GM12878 (cell line): ENCODE measurements at regions not wholly inside any gene's neighbourhood (a gene's known extent, or its start where the extent isn't known, plus 50 kb on each side); places are given as distances from the start of the nearest gene placed in this dataset.

Experiments
- ATAC-seq: fragments of 200-7000 bp; cut with Tn5 transposase; 3 replicates; pipeline ENCODE4 v1.9.1; 2020; ENCODE audit warnings: mild to moderate bottlenecking, moderate library complexity
- BruUV-seq: library from RNA; stranded (reverse); fragments of 400-500 nt; replicated peaks from 2 replicates; lab custom pipeline; 2021; lab: Mats Ljungman, UMichigan
- CTCF ChIA-PET: fragments of 300-600 bp; sonication (Branson Sonifier 250); formaldehyde crosslinking; extraction: SDS; loops from one replicate; lab custom pipeline; 2021; ENCODE audit warnings: inconsistent platforms; lab: Yijun Ruan, JAX
- POLR2A ChIA-PET: fragments of 350-600 bp; formaldehyde crosslinking; extraction: SDS; loops from one replicate; lab custom pipeline; 2021; ENCODE audit warnings: inconsistent platforms; lab: Charles Lee
- RAD21 ChIA-PET: fragments of 300-600 bp; sonication (Branson Sonifier 250); formaldehyde crosslinking; loops from one replicate; lab custom pipeline; 2023; ENCODE audit warnings: antibody characterized with exemption; ENCODE audit not compliant: unreplicated experiment; lab: Charles Lee
- SMC1A ChIA-PET: fragments of 300-600 bp; sonication (Branson Sonifier 250); formaldehyde crosslinking; loops from one replicate; lab custom pipeline; 2023; ENCODE audit not compliant: unreplicated experiment, uncharacterized antibody; lab: Charles Lee
- DNase-seq: peaks from one replicate; pipeline ENCODE4 v3.0.0-alpha.2; 2011; ENCODE audit warnings: low read depth, low spot score
- FAIRE-seq: peaks from 3 replicates; lab custom pipeline; 2011; peaks lifted over from hg19 to GRCh38; lab: Jason Lieb, UNC
- H2AFZ ChIP-seq: 2 replicates; pipeline ENCODE4 v1.6.0; 2011; ENCODE audit warnings: low read depth, low read length, control low read depth; ENCODE audit not compliant: control insufficient read depth
- H3K27ac ChIP-seq: 2 replicates; pipeline ENCODE4 v1.5.1; 2011; ENCODE audit warnings: control low read depth; ENCODE audit not compliant: control insufficient read depth, insufficient read depth
- H3K27me3 ChIP-seq, 2 experiments: replicated peaks in 1 of 2; 2 replicates each; pipeline versions ENCODE4 v1.6.0 to v1.6.1; 2011; ENCODE audit warnings: low read length in 1 of 2; ENCODE audit not compliant: control insufficient read depth in 2 of 2, insufficient read depth in 2 of 2
- H3K36me3 ChIP-seq, 2 experiments: 2 replicates each; pipeline ENCODE4 v1.5.1; 2011; ENCODE audit warnings: low read length in 1 of 2; ENCODE audit not compliant: control insufficient read depth in 2 of 2, insufficient read depth in 2 of 2
- H3K4me1 ChIP-seq: 2 replicates; pipeline ENCODE4 v1.6.1; 2011; ENCODE audit warnings: mild to moderate bottlenecking, low read length, moderate library complexity, mixed read lengths; ENCODE audit not compliant: control insufficient read depth, insufficient read depth
- H3K4me2 ChIP-seq: 2 replicates; pipeline ENCODE4 v1.6.0; 2011; ENCODE audit warnings: control low read depth; ENCODE audit not compliant: control insufficient read depth, insufficient read depth
- H3K4me3 ChIP-seq: fragments of 200-600 bp; sonication (generic); 2 replicates; pipeline ENCODE4 v1.5.1; 2016
- H3K79me2 ChIP-seq: 2 replicates; pipeline ENCODE4 v1.6.0; 2011; ENCODE audit warnings: low read length; ENCODE audit not compliant: control insufficient read depth, insufficient read depth
- H3K9ac ChIP-seq: 2 replicates; pipeline ENCODE4 v1.8.0; 2011; ENCODE audit warnings: low read length, control low read depth, mixed read lengths; ENCODE audit not compliant: control insufficient read depth, insufficient read depth
- H3K9me3 ChIP-seq: replicated peaks from 3 replicates; pipeline ENCODE4 v1.5.1; 2011; ENCODE audit warnings: mild to moderate bottlenecking, low read length; ENCODE audit not compliant: control insufficient read depth, insufficient read depth
- H4K20me1 ChIP-seq: 2 replicates; pipeline ENCODE4 v1.6.0; 2011; ENCODE audit not compliant: control insufficient read depth, insufficient read depth
- BRCA1 ChIP-seq: IDR thresholded peaks from 2 replicates; pipeline ENCODE4 v1.6.1; 2011; ENCODE audit warnings: low read depth, low read length, improper control_type of control experiment
- CHD4 ChIP-seq: fragments of 200-600 bp; sonication (generic); IDR thresholded peaks from 2 replicates; pipeline ENCODE4 v1.6.1; 2016; ENCODE audit warnings: mild to moderate bottlenecking
- CREB1 ChIP-seq: IDR thresholded peaks from 2 replicates; pipeline ENCODE4 v1.6.1; 2012; ENCODE audit warnings: low read depth, mild to moderate bottlenecking, inconsistent platforms
- CTCF ChIP-seq, 3 experiments: IDR thresholded peaks in 2 of 3; conservative IDR thresholded peaks in 1 of 3; 2 replicates each; pipeline ENCODE4 v1.5.1; 2011; ENCODE audit warnings: low read depth in 3 of 3, low read length in 3 of 3, mild to moderate bottlenecking in 3 of 3, control low read depth in 2 of 3, moderate library complexity in 2 of 3, inconsistent platforms in 1 of 3, mixed read lengths in 1 of 3; ENCODE audit not compliant: control insufficient read depth in 2 of 3, insufficient read depth in 1 of 3; ENCODE audit errors: extremely low read depth in 1 of 3
- FOS ChIP-seq: IDR thresholded peaks from 3 replicates; pipeline ENCODE4 v1.6.1; 2011; ENCODE audit warnings: borderline replicate concordance; ENCODE audit not compliant: insufficient read length; ENCODE audit errors: extremely low read depth
- GABPA ChIP-seq: IDR thresholded peaks from 2 replicates; pipeline ENCODE4 v1.6.1; 2014; ENCODE audit warnings: antibody characterized with exemption, low read depth, mild to moderate bottlenecking, inconsistent platforms
- IRF3 ChIP-seq: fragments of 450-650 bp; IDR thresholded peaks from 2 replicates; pipeline ENCODE4 v1.6.1; 2014; ENCODE audit warnings: mild to moderate bottlenecking
- MYC ChIP-seq: IDR thresholded peaks from 2 replicates; pipeline ENCODE4 v1.6.1; 2011; ENCODE audit warnings: mild to moderate bottlenecking, low read length, moderate library complexity, inconsistent platforms; ENCODE audit not compliant: insufficient read depth, insufficient replicate concordance, insufficient read length, severe bottlenecking
- NFIC ChIP-seq: IDR thresholded peaks from 2 replicates; pipeline ENCODE4 v1.6.1; 2012; ENCODE audit warnings: low read depth, mild to moderate bottlenecking, inconsistent platforms, low read length, moderate library complexity
- PAX8 ChIP-seq: fragments of 450-650 bp; IDR thresholded peaks from 2 replicates; pipeline ENCODE4 v1.6.1; 2017; ENCODE audit warnings: mild to moderate bottlenecking, moderate library complexity
- RB1 ChIP-seq: fragments of 450-650 bp; formaldehyde crosslinking; IDR thresholded peaks from 2 replicates; pipeline ENCODE4 v1.6.1; 2017; ENCODE audit warnings: mild to moderate bottlenecking, borderline replicate concordance
- SIX5 ChIP-seq: IDR thresholded peaks from 2 replicates; pipeline ENCODE4 v1.6.1; 2011; ENCODE audit warnings: mild to moderate bottlenecking, low read depth, low read length, moderate library complexity; ENCODE audit not compliant: severe bottlenecking
- SMAD5 ChIP-seq: IDR thresholded peaks from 2 replicates; pipeline ENCODE4 v1.6.1; 2016; ENCODE audit warnings: antibody characterized with exemption, low read depth
- STAT1 ChIP-seq: fragments of 450-650 bp; conservative IDR thresholded peaks from 2 replicates; pipeline ENCODE4 v1.6.1; 2014; ENCODE audit warnings: antibody characterized with exemption, mild to moderate bottlenecking
- ZBTB40 ChIP-seq: fragments of 450-650 bp; IDR thresholded peaks from 2 replicates; pipeline ENCODE4 v1.6.1; 2016; ENCODE audit warnings: mild to moderate bottlenecking, moderate library complexity, borderline replicate concordance
- WGBS: methylation state at CpG from one replicate; pipeline ENCODE4 v1.1.6; 2016; ENCODE audit warnings: low lambda C conversion rate; ENCODE audit not compliant: insufficient replicate concordance, insufficient coverage; ENCODE audit errors: missing lambda C conversion rate; 5-methylcytosine and 5-hydroxymethylcytosine counted together
- in situ Hi-C: fragments of 300-500 bp; cut with MboI; formaldehyde crosslinking; loops from 9 replicates; pipeline ENCODE4 v1.14.3; 2018; ENCODE audit warnings: mixed read lengths
- intact Hi-C: fragments of 100-400 bp; cut with micrococcal nuclease; formaldehyde crosslinking; loops from one replicate; pipeline ENCODE4 v1.14.2; 2022; ENCODE audit not compliant: unreplicated experiment

GRCh38 chr2:164024396-164024795 is 288.6 kb upstream of the FIGN start:
- H3K79me2 ChIP-seq = no peaks in the 10 kb centered on the region
- ChIA-PET SMC1A (no interaction called here), CTCF (interaction anchor here (0.6 to 1.2 kb wide), 2 partner anchors 12 to 608 kb away, joined by 3 to 5 read pairs; no protein-coding TSS in a partner anchor), POLR2A (no interaction called here), RAD21 (no interaction called here)
- no TSS peak for BruUV-seq
- no peaks in the 10 kb centered on the region for H3K36me3 ChIP-seq
- no peaks in the 10 kb centered on the region for H3K4me1 ChIP-seq
- peaks cover 0 to 2% of the 10 kb centered on the region in 2 experiments; a peak in 1 of 4 replicates for H3K27me3 ChIP-seq
- in situ Hi-C loops (no loop called here), intact Hi-C loops (no loop called here)
- H3K9me3 ChIP-seq = no peaks in the 10 kb centered on the region
- WGBS = 74% methylated on average over 2 of the region's 2 CpGs
- FAIRE-seq (no peak), DNase-seq (no peak), ATAC-seq (no peak)
- no peak overlapping the region for H3K4me3 ChIP-seq
- H4K20me1 ChIP-seq = no peaks in the 10 kb centered on the region
- no peak overlapping the region for H3K27ac ChIP-seq
- TF ChIP-seq STAT1 = no peak
- TF ChIP-seq MYC = no peak
- TF ChIP-seq CTCF (IDR thresholded peaks at IDR 0.05 in 2 of 3, conservative IDR thresholded peaks at IDR 0.05 in 1 of 3; ENCODE audit: control insufficient read depth in 2 of 3, extremely low read depth in 1 of 3, insufficient read depth in 1 of 3, low read depth in 3 of 3, low read length in 3 of 3) = no peak
- TF ChIP-seq RB1 = no peak
- TF ChIP-seq CHD4 = no peak
- no peak for TF ChIP-seq NFIC
- TF ChIP-seq SIX5 = no peak
- TF ChIP-seq FOS = no peak
- TF ChIP-seq GABPA = no peak
- no peak for TF ChIP-seq PAX8
- TF ChIP-seq IRF3 = no peak
- no peak for TF ChIP-seq ZBTB40
- no peak for TF ChIP-seq SMAD5
- TF ChIP-seq CREB1 = no peak
- no peak for TF ChIP-seq BRCA1
- no peak overlapping the region for H2AFZ ChIP-seq
- no peak overlapping the region for H3K4me2 ChIP-seq
- no peak overlapping the region for H3K9ac ChIP-seq
